H9 (cell line): ENCODE measurements at regions not wholly inside any gene's neighbourhood (a gene's known extent, or its start where the extent isn't known, plus 50 kb on each side); places are given as distances from the start of the nearest gene placed in this dataset.

Experiments
- DNase-seq: peaks from one replicate; pipeline ENCODE4 v3.0.0-alpha.2; 2017
- H2AFZ ChIP-seq: one replicate; pipeline ENCODE4 v1.6.1; 2013; ENCODE audit warnings: mild to moderate bottlenecking, low read length, control low read depth, moderate library complexity
- H2AK5ac ChIP-seq: 2 replicates; pipeline ENCODE4 v1.6.1; 2013; ENCODE audit warnings: low read length, control low read depth, mixed read lengths; ENCODE audit not compliant: insufficient read length
- H2BK120ac ChIP-seq: one replicate; pipeline ENCODE4 v1.6.1; 2013; ENCODE audit warnings: low read depth, mild to moderate bottlenecking, low read length, control low read depth, inconsistent platforms; ENCODE audit not compliant: poor library complexity, severe bottlenecking
- H2BK12ac ChIP-seq: 2 replicates; pipeline ENCODE4 v1.6.1; 2013; ENCODE audit warnings: low read length, control low read depth, mixed read lengths, low read depth; ENCODE audit not compliant: insufficient read length
- H2BK15ac ChIP-seq: 2 replicates; pipeline ENCODE4 v1.6.1; 2013; ENCODE audit warnings: low read depth, low read length, control low read depth
- H2BK20ac ChIP-seq: one replicate; pipeline ENCODE4 v1.6.1; 2013; ENCODE audit warnings: low read depth, mild to moderate bottlenecking, low read length, control low read depth, inconsistent platforms; ENCODE audit not compliant: poor library complexity, severe bottlenecking
- H2BK5ac ChIP-seq: 2 replicates; pipeline ENCODE4 v1.6.1; 2013; ENCODE audit warnings: low read length, control low read depth, mixed read lengths; ENCODE audit not compliant: insufficient read length
- H3K14ac ChIP-seq: 2 replicates; pipeline ENCODE4 v1.6.1; 2013; ENCODE audit warnings: low read length, control low read depth; ENCODE audit not compliant: insufficient read depth
- H3K18ac ChIP-seq: 2 replicates; pipeline ENCODE4 v1.6.1; 2013; ENCODE audit warnings: low read depth, mild to moderate bottlenecking, mixed read lengths, low read length, control low read depth; ENCODE audit not compliant: insufficient read length
- H3K23ac ChIP-seq: 2 replicates; pipeline ENCODE4 v1.6.1; 2013; ENCODE audit warnings: low read length, control low read depth, mixed read lengths, low read depth; ENCODE audit not compliant: insufficient read length
- H3K23me2 ChIP-seq: 2 replicates; pipeline ENCODE4 v1.6.1; 2013; ENCODE audit warnings: low read depth, mild to moderate bottlenecking, mixed read lengths, low read length, control low read depth; ENCODE audit not compliant: insufficient read length, poor library complexity, severe bottlenecking
- H3K27ac ChIP-seq: 2 replicates; pipeline ENCODE4 v1.5.1; 2013; ENCODE audit warnings: low read length, control low read depth, mixed read lengths, low read depth; ENCODE audit not compliant: insufficient read length
- H3K27me3 ChIP-seq: 2 replicates; pipeline ENCODE4 v1.6.1; 2013; ENCODE audit warnings: low read length, control low read depth, inconsistent platforms; ENCODE audit not compliant: insufficient read depth
- H3K4ac ChIP-seq: 2 replicates; pipeline ENCODE4 v1.6.1; 2013; ENCODE audit warnings: low read depth, mild to moderate bottlenecking, control low read depth, inconsistent platforms, low read length, moderate library complexity
- H3K4me1 ChIP-seq: 2 replicates; pipeline ENCODE4 v1.6.1; 2013; ENCODE audit warnings: low read length, control low read depth, inconsistent platforms; ENCODE audit not compliant: insufficient read depth
- H3K4me2 ChIP-seq: 2 replicates; pipeline ENCODE4 v1.6.1; 2013; ENCODE audit warnings: low read length, control low read depth, mixed read lengths; ENCODE audit not compliant: insufficient read length, insufficient read depth
- H3K56ac ChIP-seq: 2 replicates; pipeline ENCODE4 v1.6.1; 2013; ENCODE audit warnings: low read depth, mild to moderate bottlenecking, mixed read lengths, low read length, control low read depth; ENCODE audit not compliant: insufficient read length
- H3K79me1 ChIP-seq: 2 replicates; pipeline ENCODE4 v1.6.1; 2013; ENCODE audit warnings: low read depth, mild to moderate bottlenecking, moderate library complexity, low read length, control low read depth, inconsistent platforms; ENCODE audit not compliant: insufficient read depth, poor library complexity, severe bottlenecking
- H3K79me2 ChIP-seq: 2 replicates; pipeline ENCODE4 v1.6.1; 2013; ENCODE audit warnings: low read length, control low read depth, inconsistent platforms; ENCODE audit not compliant: insufficient read depth
- H3K9ac ChIP-seq: 2 replicates; pipeline ENCODE4 v1.6.1; 2013; ENCODE audit warnings: low read length, control low read depth, mixed read lengths; ENCODE audit not compliant: insufficient read length; ENCODE audit errors: extremely low read depth
- H3K9me3 ChIP-seq: one replicate; pipeline ENCODE4 v1.6.1; 2013; ENCODE audit warnings: low read depth, low read length, inconsistent platforms; ENCODE audit not compliant: control insufficient read depth
- H3T11ph ChIP-seq: one replicate; pipeline ENCODE4 v1.6.1; 2013; ENCODE audit warnings: mild to moderate bottlenecking, low read length, control low read depth, inconsistent platforms
- H4K20me1 ChIP-seq: one replicate; pipeline ENCODE4 v1.6.1; 2013; ENCODE audit not compliant: control insufficient read depth, insufficient read length, insufficient read depth
- H4K5ac ChIP-seq: 2 replicates; pipeline ENCODE4 v1.6.1; 2013; ENCODE audit warnings: low read depth, mild to moderate bottlenecking, mixed read lengths, low read length, control low read depth; ENCODE audit not compliant: insufficient read length
- H4K8ac ChIP-seq: replicated peaks from 2 replicates; pipeline ENCODE4 v1.6.1; 2013; ENCODE audit warnings: low read length, control low read depth, mixed read lengths, low read depth; ENCODE audit not compliant: insufficient read length
- H4K91ac ChIP-seq: 2 replicates; pipeline ENCODE4 v1.6.1; 2013; ENCODE audit warnings: low read depth, mild to moderate bottlenecking, moderate library complexity, mixed read lengths, low read length, control low read depth; ENCODE audit not compliant: insufficient read length
- H3K27ac Mint-ChIP-seq, 3 experiments: 2 replicates in 2 of 3; 3 replicates in 1 of 3; pipeline ENCODE4 v1.8.0; 2020 to 2021; ENCODE audit warnings: mixed read lengths in 3 of 3, mild to moderate bottlenecking in 1 of 3, moderate library complexity in 1 of 3
- H3K27me3 Mint-ChIP-seq: 2 replicates; pipeline ENCODE4 v1.8.0; 2021; ENCODE audit warnings: low read depth, mild to moderate bottlenecking, moderate library complexity, mixed read lengths
- H3K36me3 Mint-ChIP-seq, 3 experiments: 2 replicates in 2 of 3; 3 replicates in 1 of 3; pipeline ENCODE4 v1.8.0; 2020 to 2021; ENCODE audit warnings: low read depth in 3 of 3, mixed read lengths in 3 of 3; ENCODE audit not compliant: insufficient read depth in 1 of 3
- H3K4me1 Mint-ChIP-seq, 2 experiments: 2 replicates each; pipeline ENCODE4 v1.8.0; 2020; ENCODE audit warnings: mixed read lengths in 2 of 2
- H3K4me3 Mint-ChIP-seq, 2 experiments: 2 replicates in 1 of 2; 3 replicates in 1 of 2; pipeline ENCODE4 v1.8.0; 2020 to 2021; ENCODE audit warnings: mild to moderate bottlenecking in 2 of 2, mixed read lengths in 2 of 2, moderate library complexity in 1 of 2
- H3K9me3 Mint-ChIP-seq, 2 experiments: 2 replicates in 1 of 2; 3 replicates in 1 of 2; pipeline ENCODE4 v1.8.0; 2020; ENCODE audit warnings: mild to moderate bottlenecking in 2 of 2, mixed read lengths in 2 of 2, moderate library complexity in 1 of 2
- CTCF ChIP-seq: fragments of 200-600 bp; sonication (generic); conservative IDR thresholded peaks from 3 replicates; pipeline ENCODE4 v1.8.0; 2021; ENCODE audit warnings: antibody characterized with exemption, mild to moderate bottlenecking
- WGBS: extraction: QIAGEN DNeasy Blood & Tissue Kit; methylation state at CpG from one replicate; pipeline ENCODE4 v1.1.7; 2013; ENCODE audit warnings: missing lambda C conversion rate, low lambda C conversion rate, mixed read lengths; ENCODE audit not compliant: insufficient read length; ENCODE audit errors: extremely low coverage; 5-methylcytosine and 5-hydroxymethylcytosine counted together

DNA sequence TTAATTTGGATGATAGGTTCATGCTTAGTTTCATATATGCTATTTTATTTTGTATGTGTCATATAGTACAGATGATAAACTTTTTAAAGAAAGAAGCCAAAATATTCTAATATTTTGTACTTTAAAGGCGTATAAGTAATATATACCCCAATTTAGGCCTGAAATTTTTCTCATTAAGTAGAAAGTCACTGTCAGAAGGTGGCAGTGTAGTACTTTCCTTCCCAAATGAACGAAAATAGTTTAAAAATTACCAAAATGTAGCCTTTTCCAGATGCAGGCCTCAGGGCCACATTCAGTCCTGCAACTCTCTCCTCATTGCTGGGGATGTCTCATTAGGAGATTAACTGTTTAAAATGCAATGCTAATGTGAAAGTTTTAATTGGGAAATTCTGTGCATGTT, 1263.6 kb downstream of the C4orf33 start:
- DNase-seq = no peak
- no peak overlapping the region for H2AFZ ChIP-seq
- WGBS = no CpG with 5 or more reads among the region's 2 CpGs

More for the DNA sequence above, 1263.6 kb downstream of the C4orf33 start:
- no peaks in the 10 kb centered on the region for H3K23me2 ChIP-seq
- H2AK5ac ChIP-seq = no peak overlapping the region
- H3K27me3 Mint-ChIP-seq = no peaks in the 10 kb centered on the region
- H3K27ac Mint-ChIP-seq = no peak overlapping the region
- no peak overlapping the region for H3K9ac ChIP-seq
- no peak overlapping the region for H4K8ac ChIP-seq
- H3K4me1 Mint-ChIP-seq = peaks cover 0 to 3% of the 10 kb centered on the region in 2 experiments; a peak in 2 of 4 replicates
- H3K14ac ChIP-seq = no peak overlapping the region
- H3K27ac ChIP-seq = no peak overlapping the region
- H4K20me1 ChIP-seq = no peaks in the 10 kb centered on the region
- no peak overlapping the region for H2BK15ac ChIP-seq
- H4K91ac ChIP-seq = no peak overlapping the region
- H3K36me3 Mint-ChIP-seq = no peaks in the 10 kb centered on the region; a peak in 2 of 7 replicates
- H4K5ac ChIP-seq = no peak overlapping the region
- no peak overlapping the region for H2BK12ac ChIP-seq
- peak; percentile 66 for TF ChIP-seq CTCF
- H2BK120ac ChIP-seq = no peak overlapping the region
- H3K79me1 ChIP-seq = no peaks in the 10 kb centered on the region
- no peak overlapping the region for H2BK20ac ChIP-seq
- no peaks in the 10 kb centered on the region; the same call in 1 of the 2 replicates for H3K4me1 ChIP-seq
- no peak overlapping the region for H3K4me2 ChIP-seq
- H3K79me2 ChIP-seq = no peaks in the 10 kb centered on the region
- no peak overlapping the region for H3K18ac ChIP-seq
- H3K4ac ChIP-seq = no peak overlapping the region
- H3K9me3 ChIP-seq = no peaks in the 10 kb centered on the region
- H3T11ph ChIP-seq = no peak overlapping the region
- no peak overlapping the region for H3K4me3 Mint-ChIP-seq
- no peak overlapping the region for H2BK5ac ChIP-seq
- H3K23ac ChIP-seq = no peak overlapping the region
- no peaks in the 10 kb centered on the region for H3K27me3 ChIP-seq
- no peak overlapping the region for H3K56ac ChIP-seq
- no peaks in the 10 kb centered on the region; a peak in 1 of 5 replicates for H3K9me3 Mint-ChIP-seq
